ENCODE measurements at regions not wholly inside any gene's neighbourhood (a gene's known extent, or its start where the extent isn't known, plus 50 kb on each side); places are given as distances from the start of the nearest gene placed in this dataset.

DNA sequence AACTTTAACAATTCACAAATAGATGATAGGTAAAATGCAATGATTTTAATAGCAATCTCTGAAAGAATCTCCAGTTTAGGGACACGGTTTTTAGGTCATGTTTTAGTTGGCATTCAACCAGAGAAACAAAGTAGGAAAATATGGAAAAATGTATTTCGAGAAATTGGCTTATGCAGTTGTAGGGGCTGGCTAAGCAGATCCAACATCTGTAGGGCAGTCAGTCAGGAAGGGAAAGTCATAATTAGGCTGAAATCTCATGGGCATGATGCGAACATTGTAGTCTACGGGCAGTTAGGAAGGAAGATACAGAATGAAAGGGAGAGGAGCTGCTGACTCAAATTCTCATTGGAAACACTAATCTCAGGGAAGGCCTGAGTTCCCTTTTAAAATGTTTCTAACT, 1276.0 kb upstream of the ADGRL4 start:
- Histone ChIP-seq H3K4me3 (ENCODE audit: low read depth, low read length, poor library complexity, severe bottlenecking) (no peak overlapping the region), H3K4me1 (ENCODE audit: insufficient read depth, low read length, poor library complexity, severe bottlenecking) (no peaks in the 10 kb centered on the region), H3K27me3 (replicated peaks; ENCODE audit: insufficient read depth, low read depth, low read length, poor library complexity) (no peaks in the 10 kb centered on the region), H3K27ac (ENCODE audit: low read depth, low read length, poor library complexity, severe bottlenecking) (no peak overlapping the region), H3K9me3 (ENCODE audit: low read depth, low read length, poor library complexity, severe bottlenecking) (no peaks in the 10 kb centered on the region), H3K36me3 (ENCODE audit: insufficient read depth, low read length, poor library complexity, severe bottlenecking) (no peaks in the 10 kb centered on the region)
- POLR2A ChIA-PET (ENCODE audit: low non-redundant PET) = no interaction called here
- DNase-seq (ENCODE audit: low spot score) = no peak
- intact Hi-C loops (cut with micrococcal nuclease; ENCODE audit: unreplicated experiment) = no loop called here
- no peak for TF ChIP-seq CTCF (conservative IDR thresholded peaks at IDR 0.05; ENCODE audit: low read depth, low read length)
- no TSS peak for BruUV-seq (replicated peaks)
- CTCF ChIA-PET = no interaction called here

- intact Hi-C loops (cut with micrococcal nuclease; ENCODE audit: unreplicated experiment) = no loop called here
- no peak for TF ChIP-seq EZH2 (IDR thresholded peaks at IDR 0.05; ENCODE audit: borderline replicate concordance, low read depth, low read length, poor library complexity, severe bottlenecking)
- TF ChIP-seq CTCF (conservative IDR thresholded peaks at IDR 0.05; ENCODE audit: low read depth, low read length) = no peak
- no peak overlapping the region for H3K27ac ChIP-seq (ENCODE audit: low read depth, low read length, poor library complexity, severe bottlenecking)
- DNase-seq (ENCODE audit: low spot score) = no peak
- no peaks in the 10 kb centered on the region for H3K27me3 ChIP-seq (replicated peaks; ENCODE audit: insufficient read depth, low read depth, low read length, poor library complexity)
- no peak overlapping the region for H3K4me3 ChIP-seq (ENCODE audit: low read depth, low read length, poor library complexity, severe bottlenecking)
- ChIA-PET CTCF (no interaction called here), POLR2A (ENCODE audit: low non-redundant PET) (no interaction called here)
- no peaks in the 10 kb centered on the region for H3K4me1 ChIP-seq (ENCODE audit: insufficient read depth, low read length, poor library complexity, severe bottlenecking)
- no TSS peak for BruUV-seq (replicated peaks)
- H3K9me3 ChIP-seq (ENCODE audit: low read depth, low read length, poor library complexity, severe bottlenecking) = no peaks in the 10 kb centered on the region
- H3K36me3 ChIP-seq (ENCODE audit: insufficient read depth, low read length, poor library complexity, severe bottlenecking) = no peaks in the 10 kb centered on the region
Observed at GRCh38 chr1:80278936-80279335, 1272.4 kb upstream of the ADGRL4 start.

DNA sequence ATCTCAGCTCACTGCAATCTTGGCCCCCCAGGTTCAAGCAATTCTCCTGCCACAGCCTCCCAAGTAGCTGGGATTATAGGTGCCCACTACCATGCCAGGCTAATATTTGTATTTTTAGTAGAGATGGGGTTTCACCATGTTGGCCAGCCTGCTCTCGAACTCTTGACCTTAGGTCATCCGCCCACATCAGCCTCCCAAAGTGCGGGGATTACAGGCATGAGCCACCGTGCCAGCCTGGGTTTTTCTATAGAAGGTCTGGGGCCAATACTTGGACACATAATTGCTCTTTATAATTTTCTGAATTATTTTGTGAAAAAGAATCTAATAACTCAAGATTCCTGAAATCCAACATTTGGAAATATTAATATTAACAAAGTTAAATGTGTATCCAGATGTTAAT, 1267.7 kb upstream of the ADGRL4 start:
- Histone ChIP-seq H3K27ac (ENCODE audit: low read depth, low read length, poor library complexity, severe bottlenecking) (no peak overlapping the region), H3K4me1 (ENCODE audit: insufficient read depth, low read length, poor library complexity, severe bottlenecking) (no peaks in the 10 kb centered on the region), H3K4me3 (ENCODE audit: low read depth, low read length, poor library complexity, severe bottlenecking) (no peak overlapping the region), H3K9me3 (ENCODE audit: low read depth, low read length, poor library complexity, severe bottlenecking) (no peaks in the 10 kb centered on the region), H3K27me3 (replicated peaks; ENCODE audit: insufficient read depth, low read depth, low read length, poor library complexity) (no peaks in the 10 kb centered on the region), H3K36me3 (ENCODE audit: insufficient read depth, low read length, poor library complexity, severe bottlenecking) (no peaks in the 10 kb centered on the region)
- no TSS peak for BruUV-seq (replicated peaks)
- TF ChIP-seq EZH2 (IDR thresholded peaks at IDR 0.05; ENCODE audit: borderline replicate concordance, low read depth, low read length, poor library complexity, severe bottlenecking) (no peak), CTCF (conservative IDR thresholded peaks at IDR 0.05; ENCODE audit: low read depth, low read length) (no peak)
- no peak for DNase-seq (ENCODE audit: low spot score)
- ChIA-PET POLR2A (ENCODE audit: low non-redundant PET) (interaction anchor here (0.6 kb wide), 1 partner anchor 13 kb away, joined by 4 read pairs; no protein-coding TSS in a partner anchor), CTCF (no interaction called here)
- intact Hi-C loops (cut with micrococcal nuclease; ENCODE audit: unreplicated experiment) = no loop called here

All from A673 (cell line).